H1 (cell line): ENCODE measurements at regions not wholly inside any gene's neighbourhood (a gene's known extent, or its start where the extent isn't known, plus 50 kb on each side); places are given as distances from the start of the nearest gene placed in this dataset.

Experiments
- USF2 ChIP-seq: IDR thresholded peaks from 2 replicates; pipeline ENCODE4 v1.6.1; 2011; ENCODE audit warnings: low read length, improper control_type of control experiment

GRCh38 chr2:107398683-107399082, 428.0 kb upstream of the RGPD4 start (continued):
- TF ChIP-seq USF2: no peak
